HG02870 (cell line): ENCODE measurements at regions not wholly inside any gene's neighbourhood (a gene's known extent, or its start where the extent isn't known, plus 50 kb on each side); places are given as distances from the start of the nearest gene placed in this dataset.
A peak's percentile ranks its signal among the peaks of the same experiment; 100 is the strongest.
"Not testable (repeated sequence)": the region's sequence is repeated elsewhere in the genome, so short reads cannot be mapped to it uniquely, and the experiment has no call there.

Source experiments
- ATAC-seq: cut with Tn5 transposase; IDR thresholded peaks from one replicate; pipeline ENCODE4 v1.9.1; 2021; ENCODE audit warnings: mild to moderate bottlenecking, moderate library complexity; ENCODE audit not compliant: unreplicated experiment

DNA sequence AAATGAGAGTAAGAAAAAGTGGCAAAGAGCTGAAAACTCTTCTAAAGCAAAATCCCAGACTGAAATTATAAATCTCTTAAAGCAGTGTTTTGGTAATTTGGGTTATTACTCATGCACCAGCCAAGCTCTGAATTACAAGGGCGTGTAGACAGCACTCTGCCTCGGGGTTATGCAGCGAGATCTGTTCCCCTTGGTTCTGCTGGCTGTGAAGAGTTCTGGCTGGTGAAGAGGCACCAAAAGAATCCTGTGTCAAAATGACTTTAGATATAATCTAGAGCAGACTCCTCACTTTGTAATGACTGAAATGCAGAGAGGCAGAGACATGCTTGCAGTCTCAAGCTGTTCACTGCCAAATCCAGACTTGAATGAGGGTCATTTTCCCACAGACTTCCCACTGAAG is 461.8 kb upstream of the CXADR start:
- no peak for ATAC-seq

DNA sequence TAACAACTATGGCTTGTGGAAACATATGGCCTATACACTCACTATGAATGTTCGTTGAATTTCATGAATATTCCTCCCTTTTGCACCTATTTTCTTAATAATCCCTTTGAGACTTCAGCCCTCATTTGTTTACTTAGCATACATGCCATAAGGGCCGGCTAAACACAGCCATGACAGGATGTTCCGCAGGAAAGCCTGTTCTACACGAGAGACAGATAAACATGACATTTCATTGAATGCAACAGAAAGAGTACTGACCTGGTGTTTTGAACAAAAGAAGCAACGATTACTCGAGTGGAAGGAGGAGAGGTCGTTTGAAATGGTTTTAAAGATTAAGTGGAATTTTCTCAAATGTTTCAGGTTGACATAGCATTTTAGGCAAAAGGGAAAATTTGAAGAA is 459.5 kb upstream of the CXADR start:
- ATAC-seq = no peak

DNA sequence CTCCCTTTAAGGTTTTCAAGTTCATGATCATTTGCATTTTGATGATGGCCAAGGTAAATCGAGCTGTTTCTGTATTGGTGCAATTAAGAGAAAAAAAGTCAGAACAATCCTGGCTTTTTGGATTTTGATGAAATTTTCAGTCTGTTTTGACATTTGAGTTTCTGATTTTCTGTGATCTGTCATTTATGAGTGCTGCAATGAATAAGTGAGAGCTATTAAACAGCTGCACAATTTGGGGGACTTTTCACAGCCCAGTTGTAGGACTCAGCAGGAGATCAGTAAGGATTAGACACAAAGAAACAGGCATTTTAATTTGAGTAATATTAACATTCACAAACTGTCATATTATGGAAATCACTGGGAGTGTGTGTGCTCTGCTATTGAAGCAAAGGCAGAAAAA is 452.9 kb upstream of the CXADR start:
- ATAC-seq = no peak

DNA sequence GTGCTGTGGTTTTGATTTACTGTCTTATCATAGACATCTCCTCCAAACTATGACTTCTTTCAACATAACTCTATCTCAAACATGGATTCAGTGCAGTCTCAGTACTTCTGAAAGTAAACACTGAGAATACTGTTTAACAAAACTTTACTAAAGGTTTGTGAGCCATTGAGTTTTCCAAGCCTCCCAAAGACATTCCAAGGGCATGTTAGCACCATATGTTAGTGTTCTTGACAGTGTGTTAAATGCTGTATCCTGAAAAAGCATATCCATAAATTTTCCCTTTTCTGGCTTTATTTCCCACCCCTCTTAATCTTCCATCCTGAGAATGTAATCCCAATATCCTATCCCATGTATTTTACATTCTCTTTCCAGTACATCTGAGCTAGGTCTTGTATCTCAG is 446.8 kb upstream of the CXADR start:
- no peak for ATAC-seq

DNA sequence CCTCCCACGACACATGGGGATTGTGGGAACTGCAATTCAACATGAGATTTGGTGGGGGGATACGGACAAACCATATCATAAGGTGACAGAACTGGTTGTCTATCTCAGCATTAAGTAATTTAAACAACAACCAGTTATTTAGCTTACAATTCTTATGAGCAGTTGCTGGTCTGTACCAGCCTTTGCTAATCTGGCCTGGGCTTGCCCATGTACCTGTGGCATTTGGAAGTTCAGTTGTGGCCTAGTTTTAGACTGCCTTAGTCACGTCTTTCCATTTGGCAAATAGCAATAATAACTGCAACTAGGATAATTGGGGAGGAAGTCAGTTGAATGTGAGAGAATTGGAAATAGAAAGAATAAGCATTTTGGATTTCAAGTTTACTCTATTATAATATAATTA is 441.8 kb upstream of the CXADR start:
- no peak for ATAC-seq

DNA sequence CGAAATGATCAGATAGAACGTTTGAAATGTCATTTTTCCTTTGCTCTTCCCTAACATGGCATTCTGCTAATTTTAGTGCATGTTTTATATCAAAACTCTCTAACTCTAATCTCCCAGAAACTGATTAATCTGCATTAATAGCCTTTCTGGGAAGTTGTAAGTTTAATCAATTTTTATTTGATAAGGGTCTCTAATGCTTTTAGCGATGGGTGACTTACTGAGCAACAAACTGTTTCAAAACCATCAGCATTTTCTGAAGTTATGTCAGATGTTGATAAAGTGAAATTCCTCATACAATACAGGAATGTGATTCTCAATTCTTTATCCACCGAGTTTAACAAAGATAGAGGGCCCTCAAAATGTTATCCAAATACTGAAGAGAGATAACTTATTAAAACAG is 431.6 kb upstream of the CXADR start:
- no peak for ATAC-seq

DNA sequence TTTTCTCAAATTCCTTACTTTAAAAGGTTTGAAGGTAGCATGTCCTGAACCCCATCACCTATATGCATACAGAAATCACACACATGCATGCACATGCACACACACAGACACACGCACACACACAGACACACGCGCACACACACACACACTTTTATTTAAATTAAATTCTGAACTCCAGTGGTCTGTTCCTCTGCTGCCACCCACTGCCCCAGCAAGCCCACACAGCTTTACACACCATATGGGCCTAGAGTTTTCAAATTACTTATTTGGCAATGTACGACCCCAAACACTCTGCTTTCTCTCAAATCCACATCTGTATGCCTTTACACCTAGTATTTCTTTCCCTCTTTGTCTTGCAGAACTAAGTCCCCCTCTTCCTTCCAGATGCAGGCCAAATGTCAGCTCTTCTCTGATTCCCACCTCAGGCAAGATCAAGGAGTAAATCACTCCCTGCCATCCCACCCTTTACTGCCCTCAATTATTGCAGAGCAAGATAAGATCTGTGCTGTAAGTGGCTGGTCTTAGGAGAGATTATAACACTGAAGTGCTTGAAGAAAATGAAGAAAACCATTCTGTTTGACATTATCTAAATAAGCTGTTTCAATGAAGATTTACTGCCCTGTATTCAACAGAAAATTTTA is 429.9 kb upstream of the CXADR start:
- ATAC-seq = no peak

DNA sequence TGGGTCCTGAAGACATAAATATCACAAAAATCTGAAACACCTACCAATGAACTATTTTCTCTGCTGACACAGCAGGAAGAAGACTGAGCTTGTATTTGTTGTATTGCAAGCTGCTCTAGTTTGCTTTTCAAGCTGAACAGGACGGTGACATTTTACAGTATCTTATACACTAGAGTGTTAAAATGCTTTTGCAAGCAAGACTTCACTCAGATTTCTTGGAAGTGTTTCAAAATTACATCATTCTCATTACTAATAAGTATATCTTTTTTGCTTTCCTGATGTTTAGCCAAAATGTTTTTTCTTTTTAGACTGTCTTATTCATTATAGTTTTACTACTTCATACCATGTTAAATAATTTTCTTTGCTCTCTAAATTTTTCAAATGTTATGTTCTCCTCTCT is 427.1 kb upstream of the CXADR start:
- no peak for ATAC-seq

DNA sequence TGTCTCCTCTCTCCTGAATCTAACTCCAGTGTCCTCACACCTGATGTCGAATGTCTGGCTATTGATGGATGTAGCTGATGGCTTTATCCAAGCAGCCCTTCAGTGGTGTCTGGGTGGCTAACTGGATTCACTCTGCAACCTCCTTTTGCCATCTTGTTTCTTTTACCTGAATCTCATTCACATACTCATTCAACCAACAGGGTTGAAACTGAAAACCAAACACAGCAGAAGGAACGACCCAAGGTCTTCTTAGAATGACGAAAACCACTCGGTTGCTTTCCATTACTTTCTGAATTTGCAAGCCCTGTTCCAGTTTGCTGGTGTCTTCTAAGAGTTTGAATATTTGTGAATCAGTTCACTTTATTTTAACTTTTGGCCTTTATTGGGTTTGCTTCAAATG is 424.3 kb upstream of the CXADR start:
- ATAC-seq = no peak

DNA sequence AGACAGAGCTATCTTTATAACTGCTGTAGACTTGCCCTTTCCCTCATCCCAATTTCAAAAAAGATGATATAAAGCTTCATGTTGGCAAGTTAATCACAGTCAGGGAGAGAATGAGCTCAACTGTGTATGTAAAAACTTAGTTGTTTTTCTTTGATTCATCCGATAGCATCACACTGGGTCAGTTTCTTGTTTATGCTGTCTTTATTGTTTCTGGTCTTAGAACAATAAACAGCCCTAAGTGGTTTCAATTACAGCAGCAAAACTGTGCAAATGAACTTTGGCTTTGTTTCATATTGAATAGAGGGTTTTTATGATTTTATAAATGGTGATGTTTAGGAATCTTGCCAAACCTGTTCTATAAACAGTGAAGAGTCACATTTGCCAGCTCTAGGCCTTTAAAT is 423.8 kb upstream of the CXADR start:
- no peak for ATAC-seq

DNA sequence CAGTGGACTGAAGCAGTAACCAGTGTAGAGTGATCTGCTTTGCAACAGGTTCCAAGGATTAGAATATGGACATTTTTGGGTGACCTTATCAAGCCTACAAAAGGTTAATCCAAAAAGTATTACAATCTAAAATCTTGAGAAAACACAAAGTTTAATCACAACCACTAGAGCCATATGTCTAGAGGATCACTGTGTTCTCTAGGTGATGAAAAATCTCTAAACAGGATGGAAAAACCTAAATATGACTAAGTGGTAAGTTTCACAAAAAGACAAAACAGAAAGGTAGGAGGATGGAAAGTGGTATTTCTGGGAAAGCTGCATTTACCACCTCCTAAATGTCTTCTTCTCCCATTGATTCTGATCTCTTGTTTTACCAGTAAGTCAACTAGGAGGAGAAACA is 411.1 kb upstream of the CXADR start:
- no peak for ATAC-seq

DNA sequence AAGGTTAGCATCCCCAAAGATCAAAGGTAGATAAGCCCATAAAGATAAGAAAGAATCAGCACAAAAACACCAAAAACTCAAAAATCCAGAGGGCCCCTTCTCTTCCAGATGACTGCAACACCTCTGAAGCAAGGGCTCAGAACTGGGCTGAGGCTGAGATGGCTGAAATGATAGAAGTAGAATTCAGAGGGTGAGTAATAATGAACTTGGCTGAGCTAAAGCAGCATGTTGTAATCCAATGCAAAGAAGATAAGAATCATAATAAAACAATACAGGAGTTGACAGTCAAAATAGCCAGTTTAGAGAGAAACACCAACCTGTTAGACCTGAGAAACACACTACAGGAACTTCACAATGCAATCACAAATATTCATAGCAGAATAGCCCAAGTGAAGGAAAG is 406.9 kb upstream of the CXADR start:
- ATAC-seq = no peak

DNA sequence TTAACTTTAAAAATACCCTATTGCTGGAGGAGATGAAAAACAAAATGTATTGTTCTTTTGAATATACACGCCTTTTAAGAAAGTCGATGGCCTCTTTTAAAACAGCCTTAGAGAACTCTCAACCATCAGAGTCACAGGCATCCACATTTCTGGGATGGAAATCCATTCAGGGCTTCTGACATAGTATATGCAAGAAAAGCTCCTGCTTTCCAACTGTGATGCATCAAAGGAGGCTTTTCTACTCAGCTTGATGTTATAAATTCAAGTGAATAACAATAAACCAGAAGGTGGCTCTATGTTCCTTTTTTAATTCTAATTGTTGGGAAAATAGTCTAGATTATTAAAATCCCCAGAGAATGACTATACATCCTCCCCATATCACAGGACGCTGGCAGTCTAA is 398.8 kb upstream of the CXADR start:
- ATAC-seq = no peak

DNA sequence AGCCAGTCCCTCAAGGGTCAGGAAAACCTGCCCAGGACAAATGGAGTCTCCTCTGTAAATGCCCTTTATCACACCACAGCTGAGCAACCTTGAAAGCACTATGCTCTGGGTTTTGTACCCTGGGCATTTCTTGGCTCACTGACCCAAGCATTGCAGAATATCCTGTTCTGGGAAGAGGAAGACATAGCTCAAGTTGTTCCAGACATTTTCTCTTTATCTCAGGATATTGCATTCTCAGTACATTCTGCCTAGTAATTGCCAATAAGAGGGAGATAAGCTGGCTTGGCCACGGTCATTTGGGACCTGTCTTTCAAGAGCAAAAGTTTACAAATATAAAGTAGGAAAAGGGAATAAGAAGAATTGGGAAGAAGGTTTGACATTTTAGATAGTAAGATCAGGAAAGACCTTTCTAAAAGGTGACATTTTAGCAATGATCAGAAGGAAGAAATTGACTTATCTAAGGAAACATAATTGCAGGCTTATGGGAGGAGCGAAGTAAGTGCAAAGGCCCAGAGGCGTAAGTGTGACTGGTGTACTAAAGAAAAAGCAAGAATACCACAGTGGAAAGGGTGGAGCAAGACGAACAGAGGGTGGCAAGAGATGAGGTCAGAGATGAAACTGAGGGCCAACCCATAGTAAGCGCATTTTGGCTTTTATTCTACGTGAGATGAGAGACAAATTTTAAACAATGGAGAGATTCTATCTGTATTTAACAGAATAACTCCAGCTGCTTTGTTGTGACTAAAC is 394.0 kb upstream of the CXADR start:
- ATAC-seq = no peak

DNA sequence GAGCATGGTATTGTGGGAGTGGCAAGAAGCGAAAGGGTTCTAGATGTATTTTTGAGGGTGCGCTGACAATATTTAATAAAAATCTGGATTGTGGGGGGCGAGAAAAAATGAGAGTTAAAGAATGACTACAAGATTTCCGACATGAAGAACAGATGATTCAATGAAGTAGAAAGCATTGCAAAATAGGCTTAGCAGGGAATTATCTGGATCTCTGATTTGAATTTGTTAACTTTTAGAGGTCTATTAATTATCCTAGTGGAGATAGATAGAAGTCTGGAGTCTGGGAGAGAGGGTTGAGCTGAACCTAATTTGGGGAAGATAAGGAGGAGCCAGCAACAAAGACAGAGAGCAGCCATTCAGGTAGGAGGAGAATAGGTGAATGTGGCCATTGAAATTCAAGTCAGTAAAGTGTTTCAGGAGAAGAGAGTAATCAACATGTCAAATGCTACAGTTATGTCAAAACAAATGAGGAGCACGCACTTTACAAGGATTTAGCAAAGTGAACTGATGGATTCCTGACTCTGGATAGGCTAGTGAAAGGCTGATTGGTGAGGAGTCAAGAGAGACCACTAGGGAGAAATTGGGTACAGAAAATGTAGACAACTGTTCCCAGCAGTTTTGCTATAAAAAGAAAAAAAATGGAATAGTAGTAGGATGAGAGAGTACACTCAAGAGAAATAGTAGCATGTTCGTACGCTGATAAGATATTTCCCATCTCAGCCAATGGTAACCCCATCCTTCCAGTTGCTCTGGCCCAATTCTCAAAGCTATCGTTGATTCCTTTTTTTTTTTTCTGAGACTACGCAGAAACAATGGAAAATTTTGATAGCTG is 393.2 kb upstream of the CXADR start:
- no peak for ATAC-seq

DNA sequence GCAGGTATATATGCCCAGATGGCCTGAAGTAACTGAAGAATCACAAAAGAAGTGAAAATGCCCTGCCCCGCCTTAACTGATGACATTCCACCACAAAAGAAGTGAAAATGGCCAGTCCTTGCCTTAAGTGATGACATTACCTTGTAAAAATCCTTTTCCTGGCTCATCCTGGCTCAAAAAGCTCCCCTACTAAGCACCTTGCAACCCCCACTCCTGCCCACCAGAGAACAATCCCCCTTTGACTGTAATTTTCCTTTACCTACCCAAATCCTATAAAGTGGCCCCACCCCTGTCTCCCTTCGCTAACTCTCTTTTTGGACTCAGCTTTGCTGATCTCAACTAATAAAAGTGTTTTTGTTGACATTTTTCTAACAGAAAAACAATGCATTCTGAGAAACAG is 385.4 kb upstream of the CXADR start:
- ATAC-seq = not testable (repeated sequence)

DNA sequence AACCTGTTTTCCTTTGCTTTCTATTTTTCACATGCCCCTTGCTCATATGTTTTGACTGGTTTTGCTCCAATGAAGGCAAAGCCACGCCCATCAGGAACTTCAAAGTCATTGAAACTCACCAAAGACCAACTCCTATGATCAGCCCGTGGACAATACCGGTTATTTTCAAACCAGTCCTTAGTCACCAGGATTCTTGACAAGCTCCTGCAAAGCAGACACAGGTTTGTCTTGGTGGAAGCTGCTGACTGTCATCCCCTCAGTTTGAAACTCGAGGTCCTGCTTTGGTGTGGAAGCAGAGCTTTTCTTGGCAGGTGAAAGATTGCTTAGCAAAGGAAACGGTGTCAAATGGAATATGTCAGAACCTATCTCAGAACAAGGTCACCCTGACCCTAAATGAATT is 384.7 kb upstream of the CXADR start:
- no peak for ATAC-seq

DNA sequence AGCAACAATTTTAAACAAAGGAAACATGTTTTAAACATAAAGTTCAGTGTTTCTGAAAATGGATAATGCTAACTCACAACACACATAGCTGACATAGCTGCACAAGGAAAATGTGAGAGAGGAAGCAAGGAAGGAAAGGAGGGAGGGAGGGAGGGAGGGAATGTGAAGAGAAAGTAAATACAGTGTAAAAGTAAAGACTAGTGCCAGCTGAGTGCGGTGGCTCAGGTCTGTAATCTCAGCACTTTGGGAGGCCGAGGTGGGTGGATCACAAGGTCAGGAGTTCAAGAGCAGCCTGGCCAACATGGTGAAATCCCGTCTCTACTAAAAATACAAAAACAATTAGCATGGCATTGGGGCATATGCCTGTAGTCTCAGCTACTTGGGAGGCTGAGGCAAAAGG is 373.7 kb upstream of the CXADR start:
- ATAC-seq = peak; percentile 11

DNA sequence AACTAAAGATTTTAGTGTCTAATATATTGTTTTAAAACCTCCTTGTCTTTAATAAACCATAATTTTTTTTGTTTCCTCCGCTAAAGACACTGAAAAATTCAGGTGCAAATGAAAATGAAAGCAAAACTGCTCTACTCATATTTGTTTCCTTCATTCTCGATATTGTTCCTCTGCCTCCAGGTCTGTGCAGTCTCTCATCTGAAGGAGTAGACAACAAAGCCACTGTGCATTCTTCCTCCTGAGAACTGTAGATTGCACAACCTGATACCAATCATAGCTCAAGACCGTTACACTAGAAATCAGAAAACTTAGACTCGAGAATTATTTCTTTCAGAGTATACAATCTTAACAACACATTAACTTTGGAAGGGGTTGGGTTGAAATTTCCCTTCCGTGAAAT is 373.1 kb upstream of the CXADR start:
- ATAC-seq = peak; percentile 72

DNA sequence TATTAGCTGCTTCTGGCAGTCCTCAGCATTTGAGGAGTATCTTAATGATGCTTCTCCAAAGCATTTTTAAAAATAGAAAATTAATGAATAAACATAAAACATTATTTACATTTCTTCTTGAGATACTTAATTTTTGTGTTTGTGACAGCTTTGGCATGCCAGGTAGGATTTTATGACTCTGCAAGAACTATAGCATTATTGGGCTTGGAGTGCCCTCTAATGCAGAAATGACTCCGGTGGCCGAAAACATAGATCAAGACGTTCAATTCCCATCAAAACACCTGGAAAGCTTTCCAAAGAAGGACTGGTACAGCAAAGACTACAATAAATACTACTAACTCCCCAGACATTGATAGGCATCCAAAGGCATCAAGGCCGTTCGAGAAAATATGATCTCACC is 366.4 kb upstream of the CXADR start:
- no peak for ATAC-seq

DNA sequence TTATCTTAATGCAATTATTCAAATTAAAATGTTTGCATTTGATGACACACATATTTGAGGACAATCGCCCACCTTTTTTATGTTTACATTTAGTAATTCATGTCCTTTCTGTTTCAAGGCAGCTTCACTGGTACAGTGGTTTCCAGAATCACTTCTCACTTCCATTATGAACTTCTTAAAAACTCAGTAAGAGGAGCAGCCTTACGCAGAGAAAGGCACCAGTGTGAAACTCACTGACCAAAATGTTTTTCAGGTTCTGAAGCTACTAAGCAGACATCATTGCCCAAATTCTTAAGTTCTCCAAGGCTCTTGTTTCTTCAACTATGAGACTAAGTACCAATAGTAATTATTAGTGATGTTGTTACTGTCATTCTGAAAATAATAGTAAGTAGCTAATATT is 353.1 kb upstream of the CXADR start:
- ATAC-seq = no peak

DNA sequence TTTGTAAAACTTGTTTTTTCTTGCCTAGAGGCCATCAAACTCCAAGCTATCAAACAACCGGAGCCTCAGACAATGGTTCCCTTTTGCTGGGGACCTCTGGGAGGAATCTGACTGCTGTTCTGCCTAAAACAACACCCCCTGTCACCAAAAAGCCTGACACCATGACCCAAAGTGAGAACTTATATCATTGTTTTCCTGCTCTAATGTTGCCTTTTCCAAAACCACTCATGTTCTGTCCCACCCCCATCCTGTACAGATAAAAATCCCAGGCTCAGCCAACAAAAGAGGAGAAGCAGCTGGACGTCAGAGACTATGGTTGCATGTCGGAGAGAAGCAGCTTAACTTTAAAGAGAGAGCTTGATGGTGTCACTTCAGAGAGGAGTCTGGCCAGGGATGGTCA is 327.2 kb upstream of the CXADR start:
- no peak for ATAC-seq
